K562 (cell line): ENCODE measurements at regions not wholly inside any gene's neighbourhood (a gene's known extent, or its start where the extent isn't known, plus 50 kb on each side); places are given as distances from the start of the nearest gene placed in this dataset.

ENCODE experiments used
- ATAC-seq: fragments of 200-7000 bp; cut with Tn5 transposase; 3 replicates; pipeline ENCODE4 v1.9.1; 2020; ENCODE audit warnings: moderate library complexity
- BruUV-seq: library from RNA; stranded (reverse); fragments of 400-500 nt; replicated peaks from 2 replicates; lab custom pipeline; 2021; lab: Mats Ljungman, UMichigan
- CTCF ChIA-PET: fragments of 300-600 bp; formaldehyde crosslinking; extraction: SDS; loops from one replicate; lab custom pipeline; 2021; ENCODE audit warnings: low intra/inter-chr PET ratio; lab: Yijun Ruan, JAX
- POLR2A ChIA-PET: fragments of 300-600, 350-650 bp; sonication (Branson Sonifier 250); formaldehyde crosslinking; extraction: SDS; loops from one replicate; lab custom pipeline; 2021; ENCODE audit warnings: antibody characterized with exemption, inconsistent platforms; lab: Yijun Ruan, JAX
- DNase-seq, 4 experiments: peaks; one replicate each; pipeline versions ENCODE4 v3.0.0 to v3.0.0-alpha.2; 2011 to 2018; ENCODE audit warnings: low spot score in 3 of 4, mixed read lengths in 3 of 4; ENCODE audit errors: extremely low read depth in 1 of 4
- FAIRE-seq: peaks from 2 replicates; lab custom pipeline; 2011; peaks lifted over from hg19 to GRCh38; lab: Jason Lieb, UNC
- H2AFZ ChIP-seq: 2 replicates; pipeline ENCODE4 v1.6.0; 2011; ENCODE audit warnings: low read depth, low read length, control low read depth, inconsistent platforms
- H3K27ac ChIP-seq: fragments of 200-600 bp; 3 replicates; pipeline ENCODE4 v1.8.0; 2011; ENCODE audit warnings: low read depth, mild to moderate bottlenecking, control low read depth, inconsistent platforms, low read length, moderate library complexity, mixed read lengths; ENCODE audit errors: extremely low read depth
- H3K27me3 ChIP-seq, 2 experiments: fragments of 300-600 bp in 1 of 2; 2 replicates in 1 of 2; 3 replicates in 1 of 2; pipeline versions ENCODE4 v1.6.0 to v1.8.0; 2011; ENCODE audit warnings: inconsistent platforms in 2 of 2, low read length in 2 of 2, mild to moderate bottlenecking in 1 of 2, mixed read lengths in 1 of 2, moderate library complexity in 1 of 2; ENCODE audit not compliant: control insufficient read depth in 2 of 2, insufficient read depth in 2 of 2
- H3K36me3 ChIP-seq: fragments of 300-600 bp; 3 replicates; pipeline ENCODE4 v1.8.0; 2011; ENCODE audit warnings: mild to moderate bottlenecking, low read length, inconsistent platforms; ENCODE audit not compliant: control insufficient read depth, insufficient read depth
- H3K4me1 ChIP-seq, 2 experiments: fragments of 200-600 bp in 1 of 2; replicated peaks in 1 of 2; 2 replicates in 1 of 2; 3 replicates in 1 of 2; pipeline versions ENCODE4 v1.5.1 to v1.8.0; 2011; ENCODE audit warnings: inconsistent platforms in 2 of 2, low read length in 2 of 2, mild to moderate bottlenecking in 1 of 2, mixed read lengths in 1 of 2, moderate library complexity in 1 of 2; ENCODE audit not compliant: control insufficient read depth in 2 of 2, insufficient read depth in 2 of 2
- H3K4me2 ChIP-seq: 2 replicates; pipeline ENCODE4 v1.6.1; 2011; ENCODE audit warnings: low read length, control low read depth, inconsistent platforms, mixed read lengths; ENCODE audit not compliant: insufficient read depth
- H3K4me3 ChIP-seq: fragments of 200-600 bp; sonication (generic), shearing (Covaris generic); 2 replicates; pipeline ENCODE4 v1.5.1; 2016; ENCODE audit warnings: control low read depth, inconsistent platforms
- H3K79me2 ChIP-seq: fragments of 200-600 bp; 3 replicates; pipeline ENCODE4 v1.8.0; 2011; ENCODE audit warnings: low read length, inconsistent platforms; ENCODE audit not compliant: control insufficient read depth, insufficient read depth
- H3K9ac ChIP-seq, 2 experiments: 2 replicates each; pipeline versions ENCODE4 v1.6.0 to v1.6.1; 2011; ENCODE audit warnings: low read depth in 2 of 2, low read length in 2 of 2, control low read depth in 1 of 2, inconsistent platforms in 1 of 2, mild to moderate bottlenecking in 1 of 2, mixed read lengths in 1 of 2; ENCODE audit not compliant: insufficient read depth in 1 of 2
- H3K9me1 ChIP-seq: one replicate; pipeline ENCODE4 v1.6.0; 2011; ENCODE audit warnings: inconsistent platforms, mild to moderate bottlenecking, low read length, moderate library complexity; ENCODE audit not compliant: control insufficient read depth, insufficient read depth
- H3K9me3 ChIP-seq: replicated peaks from 2 replicates; pipeline ENCODE4 v1.5.1; 2011; ENCODE audit warnings: low read depth, low read length, inconsistent platforms; ENCODE audit not compliant: control insufficient read depth, insufficient read depth
- H4K20me1 ChIP-seq: replicated peaks from 2 replicates; pipeline ENCODE4 v1.6.1; 2011; ENCODE audit warnings: low read length, inconsistent platforms, mixed read lengths; ENCODE audit not compliant: control insufficient read depth, insufficient read depth
- DACH1 ChIP-seq: fragments of 450-650 bp; IDR thresholded peaks from 2 replicates; pipeline ENCODE4 v1.6.1; 2018; ENCODE audit not compliant: partially characterized antibody
- FOXP1 ChIP-seq: sonication (generic); formaldehyde crosslinking; IDR thresholded peaks from 2 replicates; pipeline ENCODE4 v1.8.0; 2022; ENCODE audit warnings: mild to moderate bottlenecking, missing genetic modification reagents
- GATAD2A ChIP-seq: fragments of 450-650 bp; IDR thresholded peaks from 2 replicates; pipeline ENCODE4 v1.6.1; 2017
- ZNF184 ChIP-seq: sonication (generic); formaldehyde crosslinking; IDR thresholded peaks from 2 replicates; pipeline ENCODE4 v1.5.0; 2020; ENCODE audit warnings: missing genetic modification reagents
- WGBS: fragments of 100-300 bp; shearing (Covaris generic); methylation state at CpG from one replicate; pipeline ENCODE4 v1.1.6; 2016; ENCODE audit warnings: low coverage, mixed read lengths; ENCODE audit not compliant: insufficient coverage; ENCODE audit errors: missing lambda C conversion rate; 5-methylcytosine and 5-hydroxymethylcytosine counted together
- in situ Hi-C: fragments of 300-500 bp; cut with MboI; formaldehyde crosslinking; loops from 4 replicates; pipeline ENCODE4 v1.15.0; 2018; ENCODE audit warnings: inconsistent platforms, mixed read lengths
- intact Hi-C: fragments of 100-400 bp; cut with micrococcal nuclease; formaldehyde crosslinking; loops from 2 replicates; pipeline ENCODE4 v1.14.2; 2022
- TF ChIP-seq, protein P1 (sequence below), 2 experiments: fragments of 450-650 bp; IDR thresholded peaks; 2 replicates each; pipeline ENCODE4 v1.6.1; 2018; ENCODE audit warnings: mild to moderate bottlenecking in 2 of 2, low read depth in 1 of 2; ENCODE audit not compliant: partially characterized antibody in 2 of 2

DNA sequence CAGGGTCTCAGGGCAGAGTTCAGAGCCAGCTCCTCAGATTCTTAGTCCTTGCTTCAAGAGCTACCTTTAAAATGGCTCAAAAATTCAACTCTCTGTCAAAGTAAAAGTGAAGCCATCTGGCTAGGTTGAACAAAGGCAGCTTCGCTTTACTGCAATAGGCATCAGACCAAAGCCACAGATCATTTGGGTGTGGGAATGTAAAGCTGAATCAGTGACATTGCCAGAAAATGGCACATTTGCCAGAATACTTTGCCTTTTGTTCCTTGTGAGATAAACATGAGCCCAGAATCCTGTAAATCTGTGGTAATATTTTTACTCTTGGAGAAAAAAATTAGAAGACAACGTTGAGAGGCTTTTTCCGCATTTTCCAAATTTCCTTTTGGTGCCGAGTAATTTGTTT is 210.5 kb downstream of the PALM2AKAP2 start (continued):
- TF ChIP-seq, protein P1, sequence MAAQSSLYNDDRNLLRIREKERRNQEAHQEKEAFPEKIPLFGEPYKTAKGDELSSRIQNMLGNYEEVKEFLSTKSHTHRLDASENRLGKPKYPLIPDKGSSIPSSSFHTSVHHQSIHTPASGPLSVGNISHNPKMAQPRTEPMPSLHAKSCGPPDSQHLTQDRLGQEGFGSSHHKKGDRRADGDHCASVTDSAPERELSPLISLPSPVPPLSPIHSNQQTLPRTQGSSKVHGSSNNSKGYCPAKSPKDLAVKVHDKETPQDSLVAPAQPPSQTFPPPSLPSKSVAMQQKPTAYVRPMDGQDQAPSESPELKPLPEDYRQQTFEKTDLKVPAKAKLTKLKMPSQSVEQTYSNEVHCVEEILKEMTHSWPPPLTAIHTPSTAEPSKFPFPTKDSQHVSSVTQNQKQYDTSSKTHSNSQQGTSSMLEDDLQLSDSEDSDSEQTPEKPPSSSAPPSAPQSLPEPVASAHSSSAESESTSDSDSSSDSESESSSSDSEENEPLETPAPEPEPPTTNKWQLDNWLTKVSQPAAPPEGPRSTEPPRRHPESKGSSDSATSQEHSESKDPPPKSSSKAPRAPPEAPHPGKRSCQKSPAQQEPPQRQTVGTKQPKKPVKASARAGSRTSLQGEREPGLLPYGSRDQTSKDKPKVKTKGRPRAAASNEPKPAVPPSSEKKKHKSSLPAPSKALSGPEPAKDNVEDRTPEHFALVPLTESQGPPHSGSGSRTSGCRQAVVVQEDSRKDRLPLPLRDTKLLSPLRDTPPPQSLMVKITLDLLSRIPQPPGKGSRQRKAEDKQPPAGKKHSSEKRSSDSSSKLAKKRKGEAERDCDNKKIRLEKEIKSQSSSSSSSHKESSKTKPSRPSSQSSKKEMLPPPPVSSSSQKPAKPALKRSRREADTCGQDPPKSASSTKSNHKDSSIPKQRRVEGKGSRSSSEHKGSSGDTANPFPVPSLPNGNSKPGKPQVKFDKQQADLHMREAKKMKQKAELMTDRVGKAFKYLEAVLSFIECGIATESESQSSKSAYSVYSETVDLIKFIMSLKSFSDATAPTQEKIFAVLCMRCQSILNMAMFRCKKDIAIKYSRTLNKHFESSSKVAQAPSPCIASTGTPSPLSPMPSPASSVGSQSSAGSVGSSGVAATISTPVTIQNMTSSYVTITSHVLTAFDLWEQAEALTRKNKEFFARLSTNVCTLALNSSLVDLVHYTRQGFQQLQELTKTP (IDR thresholded peaks at IDR 0.05; ENCODE audit: low read depth in 1 of 2, partially characterized antibody in 2 of 2) = no peak
- TF ChIP-seq GATAD2A = no peak

DNA sequence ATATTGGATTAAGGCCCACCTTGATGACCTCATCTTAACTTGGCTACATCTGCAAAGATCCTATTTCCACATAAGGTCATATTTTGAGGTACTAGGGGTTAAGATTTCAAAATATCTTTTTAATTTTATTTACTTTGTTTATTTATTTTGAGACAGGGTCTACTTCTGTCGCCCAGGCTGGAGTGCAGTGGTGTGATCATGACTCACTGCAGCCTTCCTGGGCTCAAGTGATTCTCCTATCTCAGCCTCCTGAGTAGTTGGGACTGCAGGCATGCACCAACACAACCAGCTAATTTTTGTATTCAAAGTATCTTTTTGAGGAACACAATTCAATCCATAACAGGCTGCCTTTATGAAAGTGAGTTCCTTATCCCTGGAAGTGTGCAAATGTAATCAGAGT is 212.3 kb downstream of the PALM2AKAP2 start:
- DNase-seq (no peak), ATAC-seq (no peak), FAIRE-seq (no peak)
- Histone ChIP-seq H3K36me3 (no peaks in the 10 kb centered on the region), H3K27me3 (no peaks in the 10 kb centered on the region), H2AFZ (no peak overlapping the region), H3K79me2 (no peaks in the 10 kb centered on the region), H3K4me3 (no peak overlapping the region), H3K4me1 (no peaks in the 10 kb centered on the region), H4K20me1 (no peaks in the 10 kb centered on the region), H3K4me2 (no peak overlapping the region), H3K9ac (no peak overlapping the region), H3K9me3 (no peaks in the 10 kb centered on the region), H3K27ac (no peak overlapping the region), H3K9me1 (no peaks in the 10 kb centered on the region)
- ChIA-PET POLR2A (no interaction called here), CTCF (no interaction called here)
- TF ChIP-seq GATAD2A (no peak), DACH1 (no peak), FOXP1 (CRISPR knock-in tag) (no peak), ZNF184 (CRISPR knock-in tag) (no peak)
- BruUV-seq = no TSS peak
- in situ Hi-C loops (no loop called here), intact Hi-C loops (no loop called here)
- 0% methylated on average over 1 of the region's 1 CpG for WGBS
